ENCODE measurements at regions not wholly inside any gene's neighbourhood (a gene's known extent, or its start where the extent isn't known, plus 50 kb on each side); places are given as distances from the start of the nearest gene placed in this dataset.

DNA sequence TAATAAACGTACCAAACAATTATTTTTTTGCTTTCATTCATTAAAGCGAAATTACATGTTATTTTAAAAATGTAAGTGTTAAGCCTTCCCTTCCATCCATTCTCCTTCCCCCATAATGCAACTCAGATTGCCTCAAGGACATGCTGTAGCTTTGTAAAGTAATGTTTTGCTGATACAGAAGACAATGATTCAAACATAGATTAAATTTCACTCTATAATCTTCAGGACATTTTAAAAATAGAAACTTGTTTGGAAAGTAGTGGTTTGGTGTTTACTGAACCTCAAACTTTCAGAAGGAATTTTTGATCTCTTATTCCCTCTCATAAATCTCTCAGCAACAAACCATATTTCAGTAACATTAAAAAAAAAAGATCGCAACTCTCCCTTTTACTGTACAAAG is 350.9 kb upstream of the HSF2 start:
- no peaks in the 10 kb centered on the region for H3K4me1 Mint-ChIP-seq
- ATAC-seq (ENCODE audit: low read depth) = no peak
- no peaks in the 10 kb centered on the region for H3K9me3 Mint-ChIP-seq
- no peaks in the 10 kb centered on the region for H3K36me3 Mint-ChIP-seq
- DNase-seq (ENCODE audit: low spot score in 2 of 2) = no peak
- peaks cover 1% of the 10 kb centered on the region for H3K27me3 Mint-ChIP-seq
- H3K4me3 Mint-ChIP-seq = no peak overlapping the region
- no peak overlapping the region for H3K27ac Mint-ChIP-seq

DNA sequence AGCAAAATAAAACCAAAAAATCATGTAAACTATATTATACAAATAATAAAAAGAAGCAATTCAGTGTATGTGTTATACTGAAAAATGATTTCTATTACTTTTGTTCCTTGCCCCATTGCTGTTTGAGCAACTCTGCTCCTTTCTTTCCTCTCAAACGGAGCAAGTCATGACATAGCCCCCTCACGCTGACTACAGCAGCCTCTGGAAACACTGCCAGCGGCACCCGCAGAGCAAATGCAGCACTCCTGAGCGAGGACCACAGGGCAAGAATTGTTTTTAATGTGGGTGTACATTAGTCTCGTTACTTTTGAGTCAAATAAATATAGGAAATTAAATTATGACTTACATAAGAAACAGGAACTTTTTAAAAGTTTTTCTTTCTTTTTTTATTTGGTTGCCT is 350.1 kb upstream of the HSF2 start:
- no peak for DNase-seq (ENCODE audit: low spot score in 2 of 2)
- H3K36me3 Mint-ChIP-seq = no peaks in the 10 kb centered on the region
- H3K27me3 Mint-ChIP-seq = peaks cover 1% of the 10 kb centered on the region
- H3K27ac Mint-ChIP-seq = no peak overlapping the region
- H3K4me3 Mint-ChIP-seq = no peak overlapping the region
- no peaks in the 10 kb centered on the region for H3K9me3 Mint-ChIP-seq
- no peaks in the 10 kb centered on the region for H3K4me1 Mint-ChIP-seq
- no peak for ATAC-seq (ENCODE audit: low read depth)

DNA sequence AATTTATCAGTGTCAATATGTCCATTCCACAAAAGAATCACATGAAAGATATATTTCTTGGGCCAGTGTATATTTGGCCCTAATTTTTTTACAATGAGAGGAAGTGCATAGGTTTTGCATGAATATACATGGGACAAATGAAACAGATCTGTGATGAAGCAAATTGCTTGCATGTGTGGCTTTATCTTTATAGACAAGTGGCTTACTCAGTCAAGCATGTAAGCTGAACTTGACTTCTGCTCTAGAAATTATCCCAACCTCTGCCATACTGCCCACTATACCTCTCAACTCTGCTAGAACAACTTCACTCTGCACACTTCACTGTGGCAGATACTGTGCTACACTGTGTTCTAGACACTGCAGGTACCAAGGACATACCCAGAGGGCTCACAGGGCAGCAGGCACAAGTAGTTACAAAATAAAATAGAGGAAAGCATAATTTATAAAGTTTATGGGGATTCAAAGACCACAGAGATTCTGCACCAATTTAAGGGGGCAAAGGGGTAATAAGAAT is 349.2 kb upstream of the HSF2 start:
- Mint-ChIP-seq H3K27ac (no peak overlapping the region), H3K4me3 (no peak overlapping the region), H3K4me1 (no peaks in the 10 kb centered on the region), H3K27me3 (peaks cover 1% of the 10 kb centered on the region), H3K9me3 (no peaks in the 10 kb centered on the region), H3K36me3 (no peaks in the 10 kb centered on the region)
- no peak for DNase-seq (ENCODE audit: low spot score in 2 of 2)
- ATAC-seq (ENCODE audit: low read depth) = no peak

DNA sequence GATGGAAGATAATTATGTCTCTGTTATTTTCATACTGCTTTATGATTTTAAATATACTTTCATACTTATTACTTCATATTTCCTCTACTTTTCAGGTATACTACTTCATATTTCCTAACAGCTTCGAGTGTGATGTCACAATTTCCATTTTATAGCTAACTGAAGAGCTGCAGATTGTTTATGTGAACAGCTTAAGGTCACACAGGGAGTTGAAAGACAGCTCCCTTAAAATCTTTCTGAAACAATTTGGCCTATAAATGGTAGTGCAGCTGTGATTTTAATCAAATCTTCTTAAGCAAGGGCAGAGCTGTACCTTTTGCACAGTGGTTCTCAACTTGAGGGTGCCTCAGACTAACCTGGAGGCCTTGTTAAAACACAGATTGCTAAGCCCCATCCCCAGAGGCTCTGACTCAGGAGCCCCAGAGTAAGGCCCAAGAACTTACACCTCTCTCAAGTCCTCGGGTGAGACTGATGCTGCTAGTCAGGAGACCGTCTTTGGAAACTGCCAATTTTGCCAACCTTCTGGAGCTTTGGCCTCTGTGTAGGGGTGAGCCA is 347.0 kb upstream of the HSF2 start:
- Mint-ChIP-seq H3K4me3 (no peak overlapping the region), H3K36me3 (no peaks in the 10 kb centered on the region), H3K9me3 (no peaks in the 10 kb centered on the region), H3K4me1 (no peaks in the 10 kb centered on the region), H3K27me3 (no peaks in the 10 kb centered on the region), H3K27ac (no peak overlapping the region)
- DNase-seq (ENCODE audit: low spot score in 2 of 2) = no peak
- ATAC-seq (ENCODE audit: low read depth) = no peak

DNA sequence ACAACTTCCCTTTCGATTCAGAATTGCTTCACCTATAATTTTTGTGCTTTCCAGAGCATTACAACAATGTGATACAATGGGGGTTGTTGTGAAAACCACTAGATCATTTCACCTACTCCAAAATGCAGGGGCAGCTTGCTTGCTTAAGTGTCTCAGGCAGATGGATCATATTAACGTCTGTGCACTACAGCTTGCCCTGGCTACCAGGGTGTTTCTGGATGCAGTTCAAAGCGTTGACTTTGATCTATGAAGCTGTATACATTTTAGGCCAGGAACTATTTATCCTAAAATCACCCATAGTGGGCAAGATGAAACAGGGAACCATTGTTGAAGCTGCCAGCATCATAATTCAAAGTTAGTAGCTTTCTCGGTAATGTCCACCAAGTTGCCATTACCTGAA is 339.5 kb upstream of the HSF2 start:
- Mint-ChIP-seq H3K9me3 (no peaks in the 10 kb centered on the region), H3K27ac (no peak overlapping the region), H3K36me3 (no peaks in the 10 kb centered on the region), H3K4me1 (no peaks in the 10 kb centered on the region), H3K4me3 (no peak overlapping the region), H3K27me3 (no peaks in the 10 kb centered on the region)
- DNase-seq (ENCODE audit: low spot score in 2 of 2) (no peak), ATAC-seq (ENCODE audit: low read depth) (no peak)

DNA sequence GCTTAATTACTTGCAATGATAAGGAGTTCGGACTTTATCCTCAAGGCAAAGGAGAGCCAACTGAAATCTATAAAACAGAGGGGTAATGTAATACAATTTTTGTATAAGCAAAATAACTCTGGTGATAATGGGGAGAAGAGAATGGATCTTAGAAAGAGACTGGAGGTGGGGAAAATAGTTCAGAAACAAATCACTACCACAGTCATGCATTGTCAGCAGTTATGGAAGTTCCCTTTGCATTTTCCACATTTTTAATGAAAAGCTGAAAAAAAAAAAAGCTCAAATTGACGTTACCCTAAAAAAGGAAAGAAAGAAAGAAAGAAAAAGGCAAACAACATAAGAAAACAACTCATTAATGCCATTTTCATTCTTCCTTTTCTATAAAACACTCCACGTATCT is 337.6 kb upstream of the HSF2 start:
- H3K4me1 Mint-ChIP-seq = no peaks in the 10 kb centered on the region
- H3K27me3 Mint-ChIP-seq = no peaks in the 10 kb centered on the region
- no peak overlapping the region for H3K4me3 Mint-ChIP-seq
- DNase-seq (ENCODE audit: low spot score in 2 of 2) (no peak), ATAC-seq (ENCODE audit: low read depth) (no peak)
- H3K27ac Mint-ChIP-seq = no peak overlapping the region
- no peaks in the 10 kb centered on the region for H3K9me3 Mint-ChIP-seq
- H3K36me3 Mint-ChIP-seq = no peaks in the 10 kb centered on the region

DNA sequence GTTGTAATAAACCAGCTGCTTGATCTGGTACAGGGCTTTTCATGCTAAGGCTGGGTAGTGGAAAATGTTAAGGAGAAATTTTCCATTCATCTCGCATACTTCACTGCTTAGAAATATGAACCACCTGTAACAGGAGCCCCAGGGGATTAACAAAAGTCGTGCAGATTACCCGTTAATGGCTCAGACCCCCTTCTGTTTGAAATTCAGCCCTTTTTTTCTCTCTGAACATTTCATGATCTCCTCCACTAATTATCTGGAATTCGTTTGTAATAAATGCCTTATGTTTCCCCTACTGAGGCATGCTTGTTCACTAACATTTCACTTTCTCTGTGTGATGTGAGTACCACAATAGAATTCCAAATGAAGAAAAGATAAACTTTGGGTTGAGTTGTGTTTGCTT is 336.4 kb upstream of the HSF2 start:
- Mint-ChIP-seq H3K4me1 (no peaks in the 10 kb centered on the region), H3K27me3 (no peaks in the 10 kb centered on the region), H3K27ac (no peak overlapping the region), H3K9me3 (no peaks in the 10 kb centered on the region), H3K36me3 (no peaks in the 10 kb centered on the region), H3K4me3 (no peak overlapping the region)
- ATAC-seq (ENCODE audit: low read depth) = no peak
- DNase-seq (ENCODE audit: low spot score in 2 of 2) = no peak

DNA sequence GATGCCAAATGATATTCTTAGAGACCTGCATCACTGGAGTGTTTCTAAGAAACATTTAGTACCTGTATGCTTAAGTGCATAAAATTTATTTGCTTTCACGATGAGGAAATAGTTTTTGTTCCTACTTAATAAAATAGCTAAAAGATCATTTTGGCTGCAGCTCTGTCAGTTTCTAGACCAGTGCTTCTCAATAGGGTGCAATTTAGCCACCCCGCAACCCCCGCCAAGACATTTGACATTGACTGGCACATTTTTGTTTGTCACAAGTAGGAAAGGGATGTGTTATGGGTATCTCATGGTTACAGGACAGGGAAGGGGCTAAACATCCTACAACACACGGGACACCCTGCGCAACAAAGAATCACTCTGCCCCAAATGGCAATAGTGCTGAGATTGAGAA is 335.7 kb upstream of the HSF2 start:
- DNase-seq (ENCODE audit: low spot score in 2 of 2) (no peak), ATAC-seq (ENCODE audit: low read depth) (no peak)
- Mint-ChIP-seq H3K36me3 (no peaks in the 10 kb centered on the region), H3K9me3 (no peaks in the 10 kb centered on the region), H3K4me1 (no peaks in the 10 kb centered on the region), H3K27ac (no peak overlapping the region), H3K4me3 (no peak overlapping the region), H3K27me3 (no peaks in the 10 kb centered on the region)

- Mint-ChIP-seq H3K9me3 (no peaks in the 10 kb centered on the region), H3K4me1 (no peaks in the 10 kb centered on the region), H3K27me3 (no peaks in the 10 kb centered on the region), H3K36me3 (no peaks in the 10 kb centered on the region), H3K27ac (no peak overlapping the region), H3K4me3 (no peak overlapping the region)
- ATAC-seq (ENCODE audit: low read depth) (no peak), DNase-seq (ENCODE audit: low spot score in 2 of 2) (no peak)
Observed at GRCh38 chr6:122066200-122066599, 333.3 kb upstream of the HSF2 start.

DNA sequence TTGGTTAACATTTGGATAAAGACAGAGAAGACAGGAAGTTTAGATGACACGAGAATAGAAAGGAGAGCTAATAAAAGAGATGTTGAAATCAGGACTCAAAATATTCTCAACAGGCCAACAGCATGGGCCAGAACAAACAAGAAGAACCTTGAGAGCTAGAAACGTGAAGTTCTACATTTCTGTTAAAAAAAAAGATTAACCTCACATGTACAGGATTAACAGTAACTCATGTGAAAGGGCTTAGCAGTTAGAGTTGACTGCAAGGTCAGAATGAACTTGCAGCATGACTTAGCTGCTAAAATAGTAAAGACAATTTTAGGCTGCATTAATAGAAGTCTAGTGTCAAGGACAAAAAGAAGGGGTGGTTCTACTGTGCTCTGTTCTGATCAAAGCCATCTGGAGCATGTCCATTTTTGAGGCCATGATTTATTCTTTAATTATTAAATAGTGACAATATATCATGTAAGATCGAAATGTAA is 331.1 kb upstream of the HSF2 start:
- no peak for ATAC-seq (ENCODE audit: low read depth)
- Mint-ChIP-seq H3K27me3 (no peaks in the 10 kb centered on the region), H3K27ac (no peak overlapping the region)

GRCh38 chr6:122069932-122070331 is 329.5 kb upstream of the HSF2 start:
- Mint-ChIP-seq H3K4me1 (no peaks in the 10 kb centered on the region), H3K4me3 (no peak overlapping the region), H3K27ac (no peak overlapping the region), H3K27me3 (no peaks in the 10 kb centered on the region), H3K36me3 (no peaks in the 10 kb centered on the region), H3K9me3 (peaks cover 6% of the 10 kb centered on the region)
- ATAC-seq (ENCODE audit: low read depth) (no peak), DNase-seq (ENCODE audit: low spot score in 2 of 2) (no peak)

More for the DNA sequence above, 331.1 kb upstream of the HSF2 start:
- no peak for DNase-seq (ENCODE audit: low spot score in 2 of 2)
- no peaks in the 10 kb centered on the region for H3K36me3 Mint-ChIP-seq
- H3K4me1 Mint-ChIP-seq = no peaks in the 10 kb centered on the region
- peaks cover 3% of the 10 kb centered on the region for H3K9me3 Mint-ChIP-seq
- no peak overlapping the region for H3K4me3 Mint-ChIP-seq

DNA sequence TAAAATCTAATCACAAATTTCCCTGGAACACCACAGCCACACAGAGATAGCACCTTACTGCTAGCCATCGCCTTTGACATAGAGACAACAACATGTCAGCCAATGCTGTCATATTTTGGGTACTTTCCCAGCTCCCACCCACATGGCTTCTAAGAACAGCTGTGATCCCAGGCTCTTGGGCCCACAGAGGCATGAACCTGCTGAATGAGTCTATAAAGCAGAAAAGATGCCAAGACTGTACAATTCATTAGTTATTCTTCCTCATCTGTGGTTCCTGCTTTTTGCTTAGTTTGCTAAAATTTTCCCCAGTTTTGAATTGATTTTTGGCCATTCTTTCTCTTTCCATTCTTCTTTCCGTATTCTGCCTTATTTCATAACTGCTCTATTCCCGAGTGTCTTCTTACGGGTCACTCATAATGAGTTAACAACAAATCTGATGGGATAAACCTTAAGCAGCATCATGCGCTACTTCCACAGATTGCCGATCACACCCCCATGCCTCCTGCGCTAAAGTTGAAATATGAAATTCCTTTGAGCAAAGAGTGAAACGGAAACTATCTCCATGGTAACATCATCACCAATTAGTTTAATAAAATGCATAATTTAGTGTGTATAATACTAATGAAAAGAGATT is 327.3 kb upstream of the HSF2 start:
- Mint-ChIP-seq H3K27me3 (no peaks in the 10 kb centered on the region), H3K36me3 (no peaks in the 10 kb centered on the region), H3K4me1 (no peaks in the 10 kb centered on the region), H3K4me3 (no peak overlapping the region), H3K27ac (no peak overlapping the region), H3K9me3 (peaks cover 6% of the 10 kb centered on the region)
- ATAC-seq (ENCODE audit: low read depth) (no peak), DNase-seq (ENCODE audit: low spot score in 2 of 2) (no peak)

- Mint-ChIP-seq H3K9me3 (peaks cover 6% of the 10 kb centered on the region), H3K27me3 (no peaks in the 10 kb centered on the region), H3K27ac (no peak overlapping the region), H3K36me3 (no peaks in the 10 kb centered on the region), H3K4me1 (no peaks in the 10 kb centered on the region), H3K4me3 (no peak overlapping the region)
- DNase-seq (ENCODE audit: low spot score in 2 of 2) (no peak), ATAC-seq (ENCODE audit: low read depth) (no peak)
Observed at GRCh38 chr6:122075084-122075838, 324.2 kb upstream of the HSF2 start.

- H3K4me1 Mint-ChIP-seq = no peaks in the 10 kb centered on the region
- H3K27me3 Mint-ChIP-seq = no peaks in the 10 kb centered on the region
- peaks cover 9% of the 10 kb centered on the region for H3K9me3 Mint-ChIP-seq
- H3K4me3 Mint-ChIP-seq = no peak overlapping the region
- ATAC-seq (ENCODE audit: low read depth) = no peak
- no peaks in the 10 kb centered on the region for H3K36me3 Mint-ChIP-seq
- no peak for DNase-seq (ENCODE audit: low spot score in 2 of 2)
- no peak overlapping the region for H3K27ac Mint-ChIP-seq
Observed at GRCh38 chr6:122075917-122076316, 323.5 kb upstream of the HSF2 start.
